ENCODE measurements at regions not wholly inside any gene's neighbourhood (a gene's known extent, or its start where the extent isn't known, plus 50 kb on each side); places are given as distances from the start of the nearest gene placed in this dataset.

- intact Hi-C loops (cut with micrococcal nuclease), result no loop called here
- Histone ChIP-seq H3K36me3 (replicated peaks in 1 of 2; ENCODE audit: control extremely low read depth in 1 of 2, control insufficient read depth in 1 of 2, extremely low read depth in 1 of 2, insufficient read depth in 2 of 2, low read length in 1 of 2) (no peaks in the 10 kb centered on the region), H4K20me1 (ENCODE audit: control insufficient read depth, insufficient read depth, low read length, poor library complexity, severe bottlenecking) (no peaks in the 10 kb centered on the region), H3K9ac (ENCODE audit: low read length) (no peak overlapping the region), H2AFZ (ENCODE audit: insufficient read depth, low read depth, low read length, poor library complexity, severe bottlenecking) (no peak overlapping the region), H3K79me2 (ENCODE audit: control insufficient read depth, insufficient read depth, low read length) (no peaks in the 10 kb centered on the region), H3K4me2 (replicated peaks; ENCODE audit: low read depth, low read length, poor library complexity, severe bottlenecking) (no peak overlapping the region), H3K4me3 (ENCODE audit: control extremely low read depth in 1 of 5, extremely low read depth in 1 of 5, insufficient read depth in 1 of 5, low read depth in 2 of 5, low read length in 4 of 5) (no peak overlapping the region), H3K9me3 (ENCODE audit: control extremely low read depth in 1 of 3, control insufficient read depth in 2 of 3, insufficient read depth in 1 of 3, low read length in 2 of 3) (no peaks in the 10 kb centered on the region), H3K27me3 (replicated peaks in 1 of 4; ENCODE audit: control extremely low read depth in 1 of 4, control insufficient read depth in 3 of 4, insufficient read depth in 4 of 4, low read length in 3 of 4) (no peaks in the 10 kb centered on the region), H3K27ac (ENCODE audit: low read length in 2 of 2) (no peak overlapping the region), H3K4me1 (ENCODE audit: control insufficient read depth in 2 of 2, insufficient read depth in 2 of 2, low read length in 2 of 2) (no peaks in the 10 kb centered on the region)
- Mint-ChIP-seq H3K9me3 (ENCODE audit: insufficient read depth) (no peaks in the 10 kb centered on the region), H3K4me1 (no peaks in the 10 kb centered on the region), H3K27me3 (no peaks in the 10 kb centered on the region), H3K27ac (no peak overlapping the region), H3K4me3 (no peak overlapping the region)
- ChIA-PET CTCF (no interaction called here), POLR2A (no interaction called here)
- TF ChIP-seq EZH2 (IDR thresholded peaks at IDR 0.05; ENCODE audit: borderline replicate concordance, insufficient read depth, low read depth, low read length, poor library complexity, severe bottlenecking) (no peak), CTCF (IDR thresholded peaks at IDR 0.05) (no peak)
- WGBS (ENCODE audit: insufficient coverage), result 100% methylated on average over 2 of the region's 5 CpGs
- ATAC-seq (ENCODE audit: low read depth), result no peak
- DNase-seq, result no peak
Observed at GRCh38 chr10:52908478-52908877, 135.9 kb upstream of the MBL2 start.

GRCh38 chr10:52906046-52906445, 133.5 kb upstream of the MBL2 start:
- no peak overlapping the region for H3K4me3 Mint-ChIP-seq
- Histone ChIP-seq H3K9me3 (ENCODE audit: control extremely low read depth in 1 of 3, control insufficient read depth in 2 of 3, insufficient read depth in 1 of 3, low read length in 2 of 3) (no peaks in the 10 kb centered on the region), H3K36me3 (replicated peaks in 1 of 2; ENCODE audit: control extremely low read depth in 1 of 2, control insufficient read depth in 1 of 2, extremely low read depth in 1 of 2, insufficient read depth in 2 of 2, low read length in 1 of 2) (no peaks in the 10 kb centered on the region), H3K79me2 (ENCODE audit: control insufficient read depth, insufficient read depth, low read length) (no peaks in the 10 kb centered on the region), H3K27me3 (replicated peaks in 1 of 4; ENCODE audit: control extremely low read depth in 1 of 4, control insufficient read depth in 3 of 4, insufficient read depth in 4 of 4, low read length in 3 of 4) (no peaks in the 10 kb centered on the region), H3K4me1 (ENCODE audit: control insufficient read depth in 2 of 2, insufficient read depth in 2 of 2, low read length in 2 of 2) (no peaks in the 10 kb centered on the region), H4K20me1 (ENCODE audit: control insufficient read depth, insufficient read depth, low read length, poor library complexity, severe bottlenecking) (no peaks in the 10 kb centered on the region), H3K9ac (ENCODE audit: low read length) (no peak overlapping the region), H3K4me2 (replicated peaks; ENCODE audit: low read depth, low read length, poor library complexity, severe bottlenecking) (no peak overlapping the region), H3K4me3 (ENCODE audit: control extremely low read depth in 1 of 5, extremely low read depth in 1 of 5, insufficient read depth in 1 of 5, low read depth in 2 of 5, low read length in 4 of 5) (no peak overlapping the region), H2AFZ (ENCODE audit: insufficient read depth, low read depth, low read length, poor library complexity, severe bottlenecking) (no peak overlapping the region), H3K27ac (ENCODE audit: low read length in 2 of 2) (no peak overlapping the region)
- no peaks in the 10 kb centered on the region for H3K9me3 Mint-ChIP-seq (ENCODE audit: insufficient read depth)
- H3K27me3 Mint-ChIP-seq, result no peaks in the 10 kb centered on the region
- ATAC-seq (ENCODE audit: low read depth) (no peak), DNase-seq (no peak)
- TF ChIP-seq CTCF (IDR thresholded peaks at IDR 0.05) (no peak), EZH2 (IDR thresholded peaks at IDR 0.05; ENCODE audit: borderline replicate concordance, insufficient read depth, low read depth, low read length, poor library complexity, severe bottlenecking) (no peak)
- intact Hi-C loops (cut with micrococcal nuclease), result no loop called here
- 90% methylated on average over 1 of the region's 1 CpG for WGBS (ENCODE audit: insufficient coverage)
- ChIA-PET POLR2A (no interaction called here), CTCF (no interaction called here)
- no peak overlapping the region for H3K27ac Mint-ChIP-seq
- H3K4me1 Mint-ChIP-seq, result no peaks in the 10 kb centered on the region

Measured in B cell (primary cell).